Testis (tissue), 2 donors: ENCODE measurements at regions not wholly inside any gene's neighbourhood (a gene's known extent, or its start where the extent isn't known, plus 50 kb on each side); places are given as distances from the start of the nearest gene placed in this dataset.

ENCODE experiments used
- CTCF ChIP-seq, 3 experiments: fragments of 450-650 bp in 2 of 3; fragments of 200-600 bp in 1 of 3; sonication (generic) in 1 of 3; IDR thresholded peaks; one replicate each; pipeline ENCODE4 v1.5.1; 2016 to 2019; ENCODE audit warnings: antibody characterized with exemption in 3 of 3, mild to moderate bottlenecking in 2 of 3, moderate library complexity in 1 of 3
- POLR2A ChIP-seq: fragments of 450-650 bp; IDR thresholded peaks from one replicate; pipeline ENCODE4 v1.6.1; 2017; ENCODE audit warnings: antibody characterized with exemption, mild to moderate bottlenecking, moderate library complexity

GRCh38 chr18:34482204-34482603 lies 227.9 kb upstream of the DTNA start:
- TF ChIP-seq CTCF (IDR thresholded peaks at IDR 0.05) (no peak), POLR2A (no peak)
